HEK293T (cell line): ENCODE measurements at regions not wholly inside any gene's neighbourhood (a gene's known extent, or its start where the extent isn't known, plus 50 kb on each side); places are given as distances from the start of the nearest gene placed in this dataset.

Source experiments
- BHLHE40 ChIP-seq: fragments of 450-650 bp; IDR thresholded peaks from 2 replicates; pipeline ENCODE4 v1.6.1; 2016; ENCODE audit warnings: mild to moderate bottlenecking, moderate library complexity, borderline replicate concordance
- FOXA1 ChIP-seq: fragments of 450-650 bp; IDR thresholded peaks from 2 replicates; pipeline ENCODE4 v1.6.1; 2016; ENCODE audit warnings: mild to moderate bottlenecking
- HDGF ChIP-seq: fragments of 450-650 bp; IDR thresholded peaks from 2 replicates; pipeline ENCODE4 v1.6.1; 2017; ENCODE audit warnings: antibody characterized with exemption, borderline replicate concordance
- L3MBTL2 ChIP-seq: fragments of 450-650 bp; conservative IDR thresholded peaks from 2 replicates; pipeline ENCODE4 v1.6.1; 2016; ENCODE audit warnings: mild to moderate bottlenecking
- SP1 ChIP-seq: fragments of 450-650 bp; IDR thresholded peaks from 2 replicates; pipeline ENCODE4 v1.6.1; 2017

DNA sequence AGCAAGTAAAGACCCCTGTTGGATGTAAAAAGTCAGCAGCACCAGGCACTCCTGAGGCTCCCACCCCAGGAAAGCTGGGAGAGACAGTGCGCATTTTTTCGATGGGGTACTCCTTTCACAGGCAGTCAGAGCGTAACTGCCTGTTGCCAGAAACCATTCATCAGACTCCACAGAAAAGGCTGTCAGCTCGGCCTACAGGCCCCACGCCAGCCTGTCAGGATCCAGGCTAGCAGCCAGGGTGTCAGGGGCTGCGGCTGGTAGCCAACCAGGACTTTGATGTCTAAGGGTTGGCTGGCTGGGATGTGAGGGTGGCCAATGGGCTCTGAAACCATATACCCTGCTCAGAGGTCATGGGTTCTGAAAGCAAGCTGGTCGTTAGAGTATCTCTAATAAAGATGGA lies 164.5 kb downstream of the WNT5A start:
- TF ChIP-seq BHLHE40 (no peak), HDGF (no peak), SP1 (no peak), FOXA1 (no peak), L3MBTL2 (no peak)
